ENCODE measurements at regions not wholly inside any gene's neighbourhood (a gene's known extent, or its start where the extent isn't known, plus 50 kb on each side); places are given as distances from the start of the nearest gene placed in this dataset.

- TF ChIP-seq CTCF (IDR thresholded peaks at IDR 0.05) (no peak), POLR2A (IDR thresholded peaks at IDR 0.05) (no peak)
Observed at GRCh38 chr16:7088711-7089110, 243.9 kb upstream of the RBFOX1 start.

All from transverse colon (tissue), 3 donors.